Stromal cell of bone marrow (primary cell): ENCODE measurements at regions not wholly inside any gene's neighbourhood (a gene's known extent, or its start where the extent isn't known, plus 50 kb on each side); places are given as distances from the start of the nearest gene placed in this dataset.

ENCODE experiments used
- DNase-seq: peaks from one replicate; pipeline ENCODE4 v3.0.0-alpha.2; 2012; ENCODE audit warnings: low read depth

DNA sequence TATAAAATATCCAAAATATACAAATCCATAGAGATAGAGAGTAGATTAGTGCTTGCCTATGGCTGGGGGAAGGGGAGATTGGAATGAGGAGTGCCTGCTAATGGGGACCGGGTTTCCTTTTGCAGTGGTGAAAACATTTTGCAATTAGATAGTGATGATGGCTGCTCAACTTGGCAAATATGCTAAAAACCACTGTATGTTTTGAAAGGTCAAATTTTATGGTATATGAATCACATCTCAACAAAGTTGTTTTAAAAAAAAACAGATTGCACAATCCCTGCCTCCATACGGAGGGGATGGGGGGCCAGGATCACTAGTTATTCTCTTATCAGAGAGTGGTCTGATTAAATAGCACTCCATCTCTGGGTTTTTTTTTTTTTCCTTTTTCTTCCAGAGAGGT is 76.9 kb upstream of the RIPOR2 start:
- DNase-seq: peak; percentile 30

DNA sequence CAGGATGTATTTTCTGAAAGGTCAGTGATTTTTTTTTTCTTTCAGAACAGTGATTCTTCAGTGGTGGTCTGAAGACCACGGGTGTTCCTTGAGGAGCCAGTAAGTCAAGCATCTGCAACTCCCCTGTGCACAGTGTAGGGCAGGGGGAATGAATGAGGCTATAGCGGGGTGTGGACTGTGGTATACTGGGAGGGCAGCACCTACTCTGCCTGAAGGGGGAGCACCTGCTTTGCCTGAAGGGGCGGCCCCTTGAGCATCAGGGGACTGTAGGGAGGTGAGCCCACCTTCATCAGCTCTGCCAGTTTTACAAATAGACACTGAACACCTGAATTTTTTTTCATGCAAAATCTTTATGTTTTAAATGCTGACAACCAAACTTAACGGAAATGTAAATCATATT is 77.5 kb upstream of the RIPOR2 start:
- DNase-seq: no peak

DNA sequence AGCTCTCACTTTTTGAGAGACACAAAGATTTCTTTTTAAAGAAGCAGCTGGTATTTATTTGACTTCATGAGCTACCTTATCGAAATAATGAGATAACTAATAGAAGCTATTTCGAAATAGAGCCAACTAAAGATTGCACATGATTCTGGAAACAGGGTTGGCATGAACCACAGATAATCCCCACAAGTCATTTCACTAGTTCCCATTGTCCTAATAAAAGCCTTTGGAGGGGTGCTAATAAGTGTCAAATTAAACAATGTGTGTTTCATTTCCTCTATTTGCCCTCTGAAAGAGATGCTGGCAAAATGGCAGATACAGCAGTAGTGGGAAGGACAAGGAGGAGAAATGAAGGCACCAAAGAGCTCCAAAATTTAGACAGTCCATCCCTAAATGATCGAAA is 78.6 kb upstream of the RIPOR2 start:
- DNase-seq: no peak

DNA sequence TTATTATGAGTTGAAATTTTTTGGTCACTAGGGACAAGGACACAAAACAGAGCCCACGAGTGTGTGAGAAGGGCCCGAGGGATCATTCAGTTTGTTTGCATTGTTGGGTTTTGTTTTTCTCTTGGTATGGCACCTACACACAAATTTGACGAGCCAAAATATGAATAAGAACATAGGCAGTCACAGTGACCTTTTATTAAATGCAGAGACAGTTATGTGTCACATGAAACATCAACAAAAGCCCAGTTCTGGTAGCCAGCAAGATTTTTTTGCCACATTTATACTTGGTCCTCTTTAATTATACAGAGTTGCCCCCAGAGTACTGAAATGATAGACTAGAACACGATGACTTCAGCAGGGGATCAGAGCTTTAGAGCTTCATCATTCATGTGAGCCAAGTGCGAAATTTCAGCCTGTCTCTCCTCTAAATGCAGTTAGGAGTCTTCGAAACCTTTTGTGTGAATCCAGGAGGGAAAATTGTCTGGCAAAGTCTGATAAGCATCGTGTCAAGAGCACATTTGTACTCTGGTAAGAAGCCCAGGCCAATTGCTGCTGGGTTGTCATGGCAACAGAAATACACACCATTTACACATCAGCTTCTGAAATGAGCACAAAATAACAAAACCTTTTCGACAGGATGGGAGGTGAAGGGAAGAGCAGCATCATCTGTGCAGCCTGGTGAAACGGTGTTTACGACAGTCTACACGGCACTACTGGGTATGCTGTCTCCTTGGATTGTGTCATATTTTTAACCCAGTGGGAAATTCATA is 79.2 kb upstream of the RIPOR2 start:
- peak; percentile 76 for DNase-seq

DNA sequence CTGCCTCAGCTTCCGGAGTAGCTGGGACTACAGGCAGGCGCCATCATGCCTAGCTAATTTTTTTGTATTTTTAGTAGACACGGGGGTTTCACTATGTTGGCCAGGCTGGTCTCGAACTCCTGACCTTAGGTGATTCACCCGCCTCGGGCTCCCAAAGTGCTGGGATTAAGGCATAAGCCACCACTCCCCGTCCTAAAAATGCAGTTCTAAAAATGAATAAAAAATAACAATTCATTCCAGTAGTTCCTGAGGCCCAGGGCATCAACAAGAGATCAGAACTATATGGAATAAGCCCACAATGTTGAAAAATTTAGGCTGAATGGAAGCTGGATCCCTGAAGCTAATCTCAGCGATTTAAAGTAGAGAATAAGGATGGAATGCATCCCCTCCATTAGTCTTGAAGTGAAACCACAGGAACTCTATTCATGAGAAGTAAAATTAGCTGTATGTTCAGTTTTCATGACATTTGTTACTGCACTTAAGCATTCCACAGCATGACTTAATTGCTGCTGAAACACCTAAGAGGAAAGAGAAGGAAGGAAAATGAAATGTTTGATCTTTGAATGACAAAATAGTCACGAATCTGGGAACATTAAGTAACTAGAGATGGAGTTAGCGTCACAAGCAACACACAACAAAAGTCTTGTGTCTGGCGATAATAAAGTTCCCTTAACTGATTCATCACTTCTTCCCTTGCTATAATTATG is 80.4 kb upstream of the RIPOR2 start:
- no peak for DNase-seq

DNA sequence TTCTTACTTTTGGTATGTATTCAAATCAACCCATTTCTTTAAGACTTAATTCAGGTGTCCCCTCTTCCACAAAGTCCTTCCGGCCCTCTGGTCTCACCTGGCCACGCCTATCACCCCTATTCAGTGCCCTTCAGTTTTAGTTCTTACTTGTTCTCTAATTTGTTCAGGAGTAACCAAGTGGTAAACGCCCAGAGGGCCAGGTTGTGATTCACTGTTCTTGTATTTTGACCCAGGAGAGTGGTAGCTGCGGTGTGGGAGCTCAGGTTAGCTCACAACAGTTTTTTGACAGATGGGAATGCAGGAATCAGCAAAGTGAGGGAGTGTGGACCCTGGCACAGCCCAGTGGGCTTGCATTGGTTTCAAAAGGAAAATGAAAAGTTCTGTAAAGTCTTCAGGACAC is 81.7 kb upstream of the RIPOR2 start:
- no peak for DNase-seq

DNA sequence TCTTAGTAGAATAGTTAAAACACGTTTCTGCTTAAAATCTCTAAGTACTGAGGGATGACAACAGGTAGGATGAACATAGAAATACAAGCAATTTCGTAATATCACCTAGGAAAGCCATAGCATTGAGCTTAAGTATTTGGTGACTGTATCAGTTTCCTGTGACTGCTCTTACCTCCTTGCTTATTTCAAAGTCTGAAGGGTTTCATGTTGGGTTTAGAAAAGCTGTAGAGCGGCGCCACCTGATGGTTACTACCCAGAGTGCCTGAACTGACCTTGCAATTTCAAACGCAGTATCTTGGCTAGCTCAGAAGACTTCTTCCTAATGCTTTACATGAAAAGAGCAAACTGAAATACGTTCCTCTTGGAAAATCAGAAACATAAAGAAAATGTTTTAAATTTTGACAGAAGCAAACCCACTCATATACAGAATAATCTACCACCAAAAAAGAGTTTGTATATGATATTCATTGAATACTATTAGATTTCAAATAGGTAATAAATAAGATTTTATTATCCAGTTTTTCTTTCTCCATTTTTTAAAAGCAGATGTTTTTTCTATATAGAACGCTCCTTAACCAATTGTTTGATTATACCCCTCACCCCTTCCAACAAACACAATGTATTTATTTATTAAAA is 82.3 kb upstream of the RIPOR2 start:
- DNase-seq: peak; percentile 36

DNA sequence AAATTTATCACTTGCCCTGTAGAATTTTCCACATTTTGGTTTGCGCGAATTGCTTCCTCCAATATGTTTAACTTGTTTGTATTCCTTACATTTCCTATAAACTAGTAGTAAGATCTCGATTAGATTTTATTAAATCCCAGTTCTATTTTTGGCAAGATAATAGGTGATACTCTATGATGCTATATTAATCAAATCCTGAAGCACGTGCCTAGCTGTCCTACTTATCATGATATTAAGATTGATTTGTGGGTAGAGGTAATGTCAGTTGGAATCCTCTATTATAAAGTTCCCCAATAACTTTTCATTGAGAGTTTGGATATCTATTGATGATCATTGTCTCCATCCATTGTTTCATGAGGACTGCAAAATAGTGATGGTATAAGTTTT is 82.8 kb upstream of the RIPOR2 start:
- DNase-seq: no peak

DNA sequence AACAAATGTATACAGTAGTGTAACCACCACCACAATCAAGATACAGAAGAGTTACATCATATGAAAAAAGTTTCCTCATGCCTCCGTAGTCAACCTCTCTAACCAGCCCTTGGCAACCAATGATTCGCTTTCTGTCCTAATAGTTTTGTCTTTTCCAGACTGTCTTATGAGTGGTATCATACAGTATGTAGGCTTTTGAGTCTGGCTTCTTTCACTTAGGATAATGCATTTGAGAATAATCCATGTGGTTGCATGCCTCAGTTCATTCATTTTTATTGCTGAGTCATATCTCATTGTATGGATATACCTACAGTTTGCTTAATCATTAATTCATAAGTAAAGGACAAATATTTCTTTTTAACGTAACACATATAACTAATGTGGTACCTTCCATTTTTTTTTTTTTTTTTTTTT is 86.4 kb upstream of the RIPOR2 start:
- peak; percentile 14 for DNase-seq

DNA sequence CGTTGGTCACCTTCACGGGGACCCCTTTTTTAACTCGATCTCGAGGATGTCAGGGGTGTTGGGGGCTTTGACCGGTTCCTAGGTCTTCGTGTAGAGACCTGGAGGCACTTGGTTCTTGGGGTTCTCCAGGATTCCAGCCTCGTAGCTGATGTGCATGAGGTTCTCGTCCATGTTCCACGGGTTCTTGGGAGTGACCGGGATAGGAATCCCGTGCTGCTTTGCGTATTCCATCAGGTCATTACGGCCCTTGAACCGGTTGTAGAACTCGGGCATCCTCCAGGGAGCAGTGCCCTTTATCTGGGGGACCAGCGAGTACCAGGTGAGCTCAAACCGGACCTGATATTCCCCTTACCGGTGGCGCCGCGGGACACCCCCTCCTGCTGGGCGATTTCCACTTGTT is 88.0 kb upstream of the RIPOR2 start:
- DNase-seq: no peak

DNA sequence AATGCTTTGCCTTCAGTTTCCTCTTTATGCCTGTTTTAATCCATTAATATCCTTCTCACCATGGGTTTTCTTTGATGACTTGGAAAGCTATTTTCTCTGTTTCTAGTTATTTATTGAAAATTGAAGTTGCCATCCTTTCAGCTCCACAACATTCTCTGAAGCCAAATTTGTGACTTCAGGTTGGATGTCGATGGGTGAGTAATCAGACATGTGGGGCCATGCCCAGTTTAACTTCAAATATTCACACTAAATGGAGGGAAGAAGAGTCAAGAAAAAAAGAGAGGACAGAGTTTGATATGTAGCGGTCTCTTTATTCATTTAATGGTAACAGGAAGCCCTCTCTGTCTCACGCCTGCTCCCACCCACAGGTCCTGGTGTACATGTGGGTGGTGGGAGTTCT is 89.1 kb upstream of the RIPOR2 start:
- no peak for DNase-seq

DNA sequence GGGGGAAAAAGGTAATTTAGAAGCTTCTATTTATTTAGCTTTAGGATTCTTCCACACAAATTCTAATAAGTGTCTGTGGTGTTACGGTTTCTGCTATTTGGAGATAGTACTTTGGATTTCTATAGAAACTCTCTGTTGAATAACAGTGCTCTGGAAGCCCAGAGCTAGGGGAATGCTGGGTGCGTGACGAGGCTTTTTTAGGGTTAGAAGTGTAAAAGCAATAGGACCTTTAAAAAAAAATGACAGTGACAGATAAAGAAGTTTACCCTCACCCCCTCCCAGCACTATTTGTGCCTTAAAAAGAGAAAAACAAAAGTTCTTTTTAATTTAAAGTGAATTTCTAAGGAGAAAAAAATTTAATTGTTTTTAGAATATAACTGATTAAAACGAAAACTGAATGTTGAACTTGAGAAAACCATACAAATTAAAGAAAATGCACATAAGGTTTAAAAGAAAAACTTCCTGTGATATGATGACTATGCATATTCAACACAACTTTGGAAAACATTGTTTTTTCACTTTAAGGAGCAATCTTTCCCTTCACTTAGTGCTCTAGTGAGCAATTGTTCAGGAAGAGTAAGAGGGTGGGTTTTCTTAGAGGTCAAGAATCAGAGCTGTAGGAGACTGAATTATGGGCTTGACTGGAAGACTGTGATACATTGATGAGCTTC is 89.6 kb upstream of the RIPOR2 start:
- no peak for DNase-seq

DNA sequence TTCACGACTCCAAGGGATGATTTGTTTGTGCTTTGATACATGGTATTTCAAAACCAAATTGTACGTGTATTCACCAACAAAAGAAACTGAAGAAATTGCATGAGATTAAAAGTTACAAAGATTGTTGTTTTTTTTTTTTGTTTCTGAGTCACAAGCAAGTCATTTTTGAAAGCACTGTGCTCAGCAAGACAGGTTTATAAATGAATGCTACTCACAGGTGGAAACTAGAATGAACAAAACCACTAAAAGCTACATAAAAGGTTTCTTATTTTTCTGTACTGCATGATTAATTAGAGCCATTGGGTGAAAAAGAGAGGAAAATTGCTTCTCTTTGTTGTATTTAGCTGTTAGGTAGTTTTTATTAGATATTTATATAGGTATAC is 90.2 kb upstream of the RIPOR2 start:
- DNase-seq: no peak

DNA sequence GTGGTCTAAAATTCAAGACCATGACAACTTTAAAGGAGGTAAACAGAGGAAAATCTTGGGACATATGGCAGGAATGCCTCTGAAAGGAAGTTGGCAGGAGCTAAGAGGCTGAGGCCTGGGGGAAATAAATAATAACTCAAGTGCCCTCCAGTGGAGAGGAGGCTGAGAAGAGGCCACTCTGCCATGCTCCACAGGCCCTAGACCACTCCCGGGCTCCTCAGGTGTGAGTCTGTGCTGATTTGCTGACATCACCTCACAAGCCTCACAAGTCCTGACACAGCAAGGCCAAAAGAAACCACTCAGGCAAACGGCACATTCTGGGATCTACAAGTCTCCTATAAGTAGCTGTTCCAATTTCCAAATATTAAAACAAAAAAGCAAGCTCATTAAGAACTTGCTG is 91.0 kb upstream of the RIPOR2 start:
- no peak for DNase-seq

DNA sequence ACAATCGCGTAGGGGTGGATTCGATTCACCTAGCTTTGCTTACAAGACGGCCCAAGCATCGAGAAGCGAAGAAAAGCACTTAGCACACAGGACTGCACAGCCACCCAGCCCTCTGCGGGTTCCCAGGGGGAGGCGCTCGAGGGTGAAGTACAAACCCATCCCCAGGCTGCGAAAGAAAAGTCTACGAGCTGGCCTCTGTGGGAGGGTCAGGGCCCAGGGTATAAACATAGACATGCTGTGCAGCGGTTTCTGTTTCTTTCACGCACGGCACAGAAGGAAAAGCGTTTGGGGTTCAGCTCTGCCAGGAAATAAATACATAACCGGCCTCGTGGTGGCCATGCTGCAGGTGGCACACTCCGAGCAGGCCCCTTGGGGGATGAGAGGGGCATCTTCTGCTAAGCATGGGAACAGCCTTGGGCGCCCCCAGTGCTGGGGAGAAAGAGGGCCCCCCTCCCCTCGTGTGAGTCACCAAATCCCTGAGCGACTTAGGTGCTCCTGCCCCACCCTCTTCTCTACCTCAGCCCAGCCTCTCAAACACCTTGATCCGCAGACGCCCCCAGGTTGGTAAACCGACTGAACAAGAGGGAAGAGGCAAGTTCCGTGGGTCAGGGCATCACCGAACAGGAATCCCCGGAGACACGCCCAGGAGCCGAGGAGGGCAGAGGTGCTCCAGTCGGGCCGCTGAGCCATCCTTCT is 91.6 kb upstream of the RIPOR2 start:
- no peak for DNase-seq

DNA sequence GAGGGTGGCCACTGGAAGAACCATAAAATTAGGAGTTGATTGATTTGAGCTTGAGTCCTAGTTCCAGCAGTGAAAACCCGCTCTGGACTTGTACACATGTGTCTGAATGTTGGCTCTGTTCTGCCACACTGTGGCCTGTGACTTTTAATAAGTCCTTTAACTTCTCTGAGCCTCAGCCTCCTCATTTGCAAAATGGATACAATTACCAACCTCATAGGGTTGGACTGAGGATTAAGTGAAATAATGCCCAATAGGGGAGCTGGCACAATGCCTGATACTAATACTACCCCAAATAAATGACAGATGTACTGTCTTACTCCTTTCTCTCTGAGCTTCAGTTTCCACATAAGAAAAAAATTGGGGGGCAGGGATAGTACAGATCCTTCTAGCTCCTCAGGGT is 92.6 kb upstream of the RIPOR2 start:
- DNase-seq: no peak

DNA sequence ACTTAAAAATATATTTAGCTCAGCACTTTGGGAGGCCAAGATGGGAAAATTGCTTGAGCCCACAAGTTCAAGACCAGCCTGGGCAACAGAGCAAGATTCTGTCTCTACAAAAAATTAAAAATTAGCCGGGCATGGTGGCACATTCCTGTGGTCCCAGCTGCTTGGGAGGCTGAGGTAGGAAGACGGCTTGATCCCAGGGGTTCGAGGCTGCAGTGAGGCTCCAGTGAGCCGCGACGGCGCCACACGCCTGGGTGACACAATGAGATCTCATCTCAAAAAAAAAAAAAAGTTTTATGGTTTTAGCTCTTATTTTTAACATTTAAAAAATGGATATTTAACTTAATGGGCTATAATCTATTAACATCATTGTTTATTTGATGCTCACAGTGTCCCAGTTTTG is 97.2 kb upstream of the RIPOR2 start:
- no peak for DNase-seq

DNA sequence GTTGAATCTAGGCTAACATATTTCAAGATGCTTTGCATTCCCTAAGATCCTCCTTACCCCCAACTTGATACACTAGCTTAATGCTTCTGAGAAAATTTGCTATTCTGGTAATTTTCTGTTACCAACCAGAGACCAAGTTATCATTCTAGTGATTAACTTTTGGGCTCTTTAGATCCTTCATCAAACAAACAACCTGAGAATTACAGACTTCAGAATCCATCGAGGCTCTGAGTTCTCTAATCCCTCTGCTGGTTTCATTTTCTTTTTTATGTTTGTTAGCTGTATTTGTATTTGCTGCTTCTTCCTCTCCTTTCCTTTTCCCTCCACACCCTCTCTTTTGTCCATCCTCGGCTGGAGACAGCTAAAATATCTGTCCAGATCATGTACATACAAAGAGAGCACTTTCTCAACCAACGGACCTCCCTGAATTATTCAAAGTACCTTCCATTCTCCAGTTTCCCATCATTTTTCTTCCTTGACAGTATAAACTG is 98.7 kb upstream of the RIPOR2 start:
- no peak for DNase-seq

DNA sequence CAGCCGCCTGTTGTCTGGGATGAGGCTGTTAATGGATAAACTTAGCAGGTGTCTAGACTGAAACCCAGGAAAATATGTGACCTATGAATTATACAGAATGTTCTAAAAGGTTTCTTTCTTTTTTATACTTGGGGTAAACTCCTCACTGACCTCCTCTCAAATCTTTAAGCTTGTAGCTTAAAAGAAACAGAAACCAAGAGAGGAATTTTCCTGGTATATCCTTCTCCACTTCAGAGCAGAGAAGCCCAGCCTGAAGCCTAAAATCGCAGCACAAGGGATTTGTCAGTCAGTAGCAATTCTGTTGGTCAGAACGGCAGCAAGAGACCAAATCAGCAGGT is 99.4 kb upstream of the RIPOR2 start:
- DNase-seq: no peak

DNA sequence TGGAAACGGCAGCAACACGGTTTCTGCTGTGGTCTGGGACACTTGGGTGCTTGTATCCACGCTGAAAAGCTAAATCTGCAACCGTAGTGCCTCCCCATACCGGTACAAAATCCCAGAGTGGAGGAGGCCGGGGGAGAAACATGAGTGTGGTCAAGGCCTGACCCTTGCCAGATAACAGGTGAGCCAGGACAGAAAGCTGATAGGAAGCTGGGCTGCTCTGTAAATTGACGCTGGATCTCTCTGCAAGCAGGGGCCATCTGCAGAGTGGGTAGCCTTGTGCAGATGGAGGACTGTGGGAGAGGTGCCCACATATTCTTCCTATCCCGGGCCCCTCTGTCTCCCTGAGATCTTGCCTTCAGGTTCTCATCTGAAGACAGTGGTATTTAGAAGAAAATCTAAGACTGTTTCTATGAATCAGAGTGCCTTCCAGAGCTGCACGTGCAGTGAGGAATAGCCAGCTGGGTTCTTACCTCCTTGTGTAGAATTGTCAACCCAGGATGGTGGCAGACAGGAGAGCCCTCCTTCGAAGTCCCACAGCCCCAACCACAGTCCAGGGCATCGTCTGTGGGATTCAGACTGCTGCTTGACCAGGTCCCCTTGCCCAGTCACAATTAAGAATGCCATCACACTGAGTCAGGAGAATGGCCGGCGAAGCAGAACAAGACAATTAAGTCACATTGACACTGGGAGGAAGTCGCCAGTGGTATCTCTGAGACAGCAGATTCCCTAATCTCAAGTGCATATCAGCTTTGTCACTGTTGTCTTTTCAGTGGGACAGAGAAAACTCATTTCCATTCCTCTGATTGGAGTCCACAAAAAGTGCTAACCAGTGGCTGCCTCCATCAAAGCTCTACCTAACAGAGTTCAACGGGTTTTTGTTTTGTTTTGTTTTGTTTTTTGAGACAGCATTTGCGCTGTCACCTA is 100.0 kb upstream of the RIPOR2 start:
- no peak for DNase-seq

DNA sequence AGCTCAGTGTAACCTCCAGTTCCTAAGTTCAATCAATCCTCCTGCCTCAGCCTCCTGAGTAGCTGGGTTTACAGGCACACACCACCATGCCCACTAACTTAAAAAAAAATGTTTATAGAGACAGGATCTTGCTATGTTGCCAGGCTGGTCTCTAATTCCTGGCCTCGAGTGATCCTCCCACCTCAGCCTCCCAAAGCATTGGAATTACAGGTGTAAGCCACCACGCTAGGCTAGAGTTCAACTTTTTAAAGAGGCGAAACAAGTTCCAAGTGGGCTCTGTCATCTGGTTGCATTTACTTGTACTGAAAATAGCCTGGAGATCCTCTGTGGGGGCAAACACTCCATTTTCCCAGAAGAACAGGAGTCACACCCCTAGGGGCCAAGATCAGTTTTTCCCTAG is 100.7 kb upstream of the RIPOR2 start:
- no peak for DNase-seq
